ENCODE measurements at regions not wholly inside any gene's neighbourhood (a gene's known extent, or its start where the extent isn't known, plus 50 kb on each side); places are given as distances from the start of the nearest gene placed in this dataset.

DNA sequence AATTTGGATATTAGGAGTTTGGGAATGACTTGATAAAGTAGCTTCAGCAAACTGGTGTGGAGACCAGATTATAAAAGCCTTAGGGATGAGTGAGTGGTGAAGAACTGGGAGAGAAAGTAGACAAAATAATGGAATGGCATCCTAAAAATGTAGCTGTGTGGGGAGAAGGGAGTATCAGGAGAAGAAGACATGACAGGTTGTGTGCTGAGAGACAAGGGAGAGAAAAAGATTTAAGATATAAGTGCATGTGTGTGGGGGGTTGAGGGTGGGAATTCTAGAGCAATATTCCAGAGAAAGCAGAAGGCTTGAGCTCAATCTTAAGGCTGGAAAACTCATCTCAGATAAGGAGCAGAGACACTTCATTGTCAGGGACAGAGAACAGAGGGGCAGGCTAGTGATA is 159.5 kb downstream of the HNMT start:
- Histone ChIP-seq H3K36me3 (ENCODE audit: control insufficient read depth, insufficient read depth, low read length) (no peaks in the 10 kb centered on the region), H3K4me3 (ENCODE audit: low read depth, low read length) (no peak overlapping the region), H3K27me3 (ENCODE audit: control insufficient read depth, insufficient read depth, low read length) (no peaks in the 10 kb centered on the region)
- TF ChIP-seq, protein P1, sequence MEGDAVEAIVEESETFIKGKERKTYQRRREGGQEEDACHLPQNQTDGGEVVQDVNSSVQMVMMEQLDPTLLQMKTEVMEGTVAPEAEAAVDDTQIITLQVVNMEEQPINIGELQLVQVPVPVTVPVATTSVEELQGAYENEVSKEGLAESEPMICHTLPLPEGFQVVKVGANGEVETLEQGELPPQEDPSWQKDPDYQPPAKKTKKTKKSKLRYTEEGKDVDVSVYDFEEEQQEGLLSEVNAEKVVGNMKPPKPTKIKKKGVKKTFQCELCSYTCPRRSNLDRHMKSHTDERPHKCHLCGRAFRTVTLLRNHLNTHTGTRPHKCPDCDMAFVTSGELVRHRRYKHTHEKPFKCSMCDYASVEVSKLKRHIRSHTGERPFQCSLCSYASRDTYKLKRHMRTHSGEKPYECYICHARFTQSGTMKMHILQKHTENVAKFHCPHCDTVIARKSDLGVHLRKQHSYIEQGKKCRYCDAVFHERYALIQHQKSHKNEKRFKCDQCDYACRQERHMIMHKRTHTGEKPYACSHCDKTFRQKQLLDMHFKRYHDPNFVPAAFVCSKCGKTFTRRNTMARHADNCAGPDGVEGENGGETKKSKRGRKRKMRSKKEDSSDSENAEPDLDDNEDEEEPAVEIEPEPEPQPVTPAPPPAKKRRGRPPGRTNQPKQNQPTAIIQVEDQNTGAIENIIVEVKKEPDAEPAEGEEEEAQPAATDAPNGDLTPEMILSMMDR (IDR thresholded peaks at IDR 0.05; ENCODE audit: insufficient read depth, low read depth, low read length) = no peak
- no peak for DNase-seq (ENCODE audit: low read depth)
- POLR2A ChIA-PET = no interaction called here
- CTCF ChIA-PET = interaction anchor here (0.9 to 2.2 kb wide), 2 partner anchors 13 to 33 kb away, joined by 3 to 6 read pairs; no protein-coding TSS in a partner anchor

DNA sequence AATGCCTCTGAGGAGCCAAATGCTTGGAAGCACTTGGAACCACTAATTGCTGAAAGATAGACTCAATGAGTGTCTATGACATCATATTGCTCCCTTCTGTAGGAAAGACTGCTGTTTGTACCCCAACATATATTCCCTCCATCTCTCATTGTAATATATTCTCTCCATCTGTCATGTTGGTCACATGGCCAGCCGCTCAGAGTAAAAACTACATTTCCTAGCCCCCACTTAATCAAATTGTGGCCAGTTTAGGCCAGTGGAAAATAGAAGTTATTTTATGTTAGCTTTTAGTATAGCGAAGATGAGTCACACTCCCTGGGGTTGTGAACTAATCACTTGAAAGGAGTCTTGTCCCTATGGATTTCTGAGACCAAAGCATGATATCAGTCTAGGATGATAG is 160.2 kb downstream of the HNMT start:
- TF ChIP-seq, protein P1 (IDR thresholded peaks at IDR 0.05; ENCODE audit: insufficient read depth, low read depth, low read length) = no peak
- Histone ChIP-seq H3K4me3 (ENCODE audit: low read depth, low read length) (no peak overlapping the region), H3K27me3 (ENCODE audit: control insufficient read depth, insufficient read depth, low read length) (no peaks in the 10 kb centered on the region), H3K36me3 (ENCODE audit: control insufficient read depth, insufficient read depth, low read length) (no peaks in the 10 kb centered on the region)
- CTCF ChIA-PET = interaction anchor here (2.2 kb wide), 1 partner anchor 14 kb away, joined by 6 read pairs; no protein-coding TSS in a partner anchor
- DNase-seq (ENCODE audit: low read depth) = no peak
- POLR2A ChIA-PET = no interaction called here

DNA sequence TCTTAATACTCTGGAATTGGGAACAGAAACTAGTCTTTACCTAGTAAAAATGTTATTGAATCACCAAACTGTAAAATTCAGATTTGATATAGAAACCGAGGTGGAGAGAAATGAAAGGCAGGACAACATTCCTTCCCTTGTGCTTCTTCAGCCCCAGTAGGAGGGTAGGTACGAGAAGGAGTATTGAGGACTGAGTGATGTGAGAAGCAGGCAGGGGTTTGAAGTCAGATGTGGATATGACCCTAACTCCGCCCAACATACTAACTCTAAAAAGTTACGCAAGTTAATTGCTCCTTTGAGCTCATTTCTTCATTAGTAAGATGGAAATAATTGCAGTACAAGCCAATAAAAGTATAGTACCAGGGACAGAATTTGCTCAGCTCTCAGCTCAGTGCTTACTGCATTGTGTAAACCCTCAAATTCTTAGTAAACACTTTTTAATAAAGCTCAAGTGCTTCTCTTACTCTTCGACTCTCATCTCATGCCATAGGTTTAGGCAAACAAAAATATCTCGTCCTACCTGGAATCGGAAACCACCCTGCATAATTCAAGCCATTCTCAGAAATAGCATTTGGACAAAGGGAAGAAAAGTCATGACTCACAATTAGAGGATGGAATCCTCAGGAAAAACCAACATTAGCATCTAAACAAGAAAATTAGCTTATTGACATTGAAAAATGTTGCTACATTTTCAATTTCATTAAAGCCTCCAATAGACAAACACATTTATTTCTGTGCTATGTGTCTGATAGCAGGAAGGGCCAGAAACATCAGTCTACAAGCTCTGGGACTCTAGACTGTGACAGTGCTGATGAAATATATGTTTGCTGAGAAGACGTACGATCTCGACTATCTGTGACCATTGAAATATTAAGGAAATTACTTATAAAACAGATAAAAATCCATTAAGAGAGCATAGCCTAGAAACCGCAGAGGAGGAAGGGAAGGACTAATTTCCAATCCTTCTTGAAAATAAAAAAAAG is 161.3 kb downstream of the HNMT start:
- ChIA-PET CTCF (interaction anchor here (0.8 to 2.2 kb wide), 4 partner anchors 10 to 183 kb away, joined by 3 to 6 read pairs (median 4); no protein-coding TSS in a partner anchor), POLR2A (no interaction called here)
- TF ChIP-seq, protein P1 (IDR thresholded peaks at IDR 0.05; ENCODE audit: insufficient read depth, low read depth, low read length) = no peak
- DNase-seq (ENCODE audit: low read depth) = no peak
- Histone ChIP-seq H3K4me3 (ENCODE audit: low read depth, low read length) (no peak overlapping the region), H3K27me3 (ENCODE audit: control insufficient read depth, insufficient read depth, low read length) (no peaks in the 10 kb centered on the region), H3K36me3 (ENCODE audit: control insufficient read depth, insufficient read depth, low read length) (no peaks in the 10 kb centered on the region)

DNA sequence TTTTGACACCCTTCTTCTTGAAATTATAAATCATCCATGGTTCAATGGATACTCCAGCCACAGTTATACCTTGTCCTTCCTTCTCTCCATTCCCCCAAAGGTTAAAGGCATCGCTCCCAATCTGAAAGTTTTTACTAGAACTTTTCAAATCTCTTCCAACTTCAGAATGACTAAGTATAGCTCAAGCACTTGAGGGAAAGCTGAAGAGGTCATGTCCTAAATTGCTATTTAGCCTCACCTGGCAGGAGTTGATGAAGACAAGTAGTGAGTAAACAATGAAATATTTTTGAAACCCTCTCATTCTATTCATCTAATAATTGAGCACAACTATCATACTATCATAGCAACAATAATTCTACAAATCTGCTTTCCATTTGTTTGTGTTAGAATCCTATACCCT is 167.8 kb downstream of the HNMT start:
- TF ChIP-seq, protein P1 (IDR thresholded peaks at IDR 0.05; ENCODE audit: insufficient read depth, low read depth, low read length) = no peak
- POLR2A ChIA-PET = no interaction called here
- Histone ChIP-seq H3K27me3 (ENCODE audit: control insufficient read depth, insufficient read depth, low read length) (no peaks in the 10 kb centered on the region), H3K36me3 (ENCODE audit: control insufficient read depth, insufficient read depth, low read length) (no peaks in the 10 kb centered on the region), H3K4me3 (ENCODE audit: low read depth, low read length) (no peak overlapping the region)
- no peak for DNase-seq (ENCODE audit: low read depth)
- CTCF ChIA-PET = interaction anchor here (0.6 to 0.8 kb wide), 2 partner anchors 21 to 258 kb away, joined by 3 read pairs; no protein-coding TSS in a partner anchor

DNA sequence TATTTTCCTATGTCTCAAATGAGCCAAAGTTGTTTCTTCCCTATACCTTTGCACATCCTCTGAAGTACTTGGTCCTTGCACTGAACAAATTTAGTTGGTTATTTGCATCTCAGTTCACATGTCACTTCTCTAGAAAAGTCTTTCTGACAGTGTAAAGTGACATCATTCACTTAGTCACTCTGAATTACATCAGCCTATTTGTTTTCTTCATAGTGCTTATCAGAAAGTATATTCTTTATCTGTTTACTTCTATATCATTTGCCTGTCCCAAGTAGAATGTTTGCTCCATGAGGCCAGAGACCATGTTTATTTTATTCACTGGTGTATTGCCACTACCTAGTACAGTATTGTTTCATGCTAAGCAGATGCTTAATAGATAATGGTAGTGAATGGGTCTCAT is 173.7 kb downstream of the HNMT start:
- Histone ChIP-seq H3K27me3 (ENCODE audit: control insufficient read depth, insufficient read depth, low read length) (no peaks in the 10 kb centered on the region), H3K36me3 (ENCODE audit: control insufficient read depth, insufficient read depth, low read length) (no peaks in the 10 kb centered on the region), H3K4me3 (ENCODE audit: low read depth, low read length) (no peak overlapping the region)
- POLR2A ChIA-PET = no interaction called here
- DNase-seq (ENCODE audit: low read depth) = no peak
- TF ChIP-seq, protein P1 (IDR thresholded peaks at IDR 0.05; ENCODE audit: insufficient read depth, low read depth, low read length) = no peak
- CTCF ChIA-PET = no interaction called here

All from BJ (cell line).